ENCODE measurements at regions not wholly inside any gene's neighbourhood (a gene's known extent, or its start where the extent isn't known, plus 50 kb on each side); places are given as distances from the start of the nearest gene placed in this dataset.
A peak's percentile ranks its signal among the peaks of the same experiment; 100 is the strongest.

- Mint-ChIP-seq H3K36me3 (ENCODE audit: low read depth, unreplicated experiment) (no peaks in the 10 kb centered on the region), H3K9me3 (ENCODE audit: unreplicated experiment) (no peaks in the 10 kb centered on the region), H3K4me3 (ENCODE audit: unreplicated experiment) (no peak overlapping the region), H3K27ac (ENCODE audit: unreplicated experiment) (no peak overlapping the region), H3K27me3 (ENCODE audit: unreplicated experiment) (no peaks in the 10 kb centered on the region), H3K4me1 (ENCODE audit: unreplicated experiment) (peaks cover 14% of the 10 kb centered on the region)
- TF ChIP-seq CTCF (IDR thresholded peaks at IDR 0.05; ENCODE audit: unreplicated experiment), result no peak
- DNase-seq (ENCODE audit: low spot score), result no peak
Measured at GRCh38 chr6:74609871-74610270, 596.0 kb downstream of the COL12A1 start.

GRCh38 chr6:74607934-74608333 lies 597.9 kb downstream of the COL12A1 start:
- H3K4me3 Mint-ChIP-seq (ENCODE audit: unreplicated experiment), result no peak overlapping the region
- H3K36me3 Mint-ChIP-seq (ENCODE audit: low read depth, unreplicated experiment), result no peaks in the 10 kb centered on the region
- DNase-seq (ENCODE audit: low spot score), result no peak
- no peaks in the 10 kb centered on the region for H3K9me3 Mint-ChIP-seq (ENCODE audit: unreplicated experiment)
- no peaks in the 10 kb centered on the region for H3K27me3 Mint-ChIP-seq (ENCODE audit: unreplicated experiment)
- H3K27ac Mint-ChIP-seq (ENCODE audit: unreplicated experiment), result no peak overlapping the region
- no peak for TF ChIP-seq CTCF (IDR thresholded peaks at IDR 0.05; ENCODE audit: unreplicated experiment)
- H3K4me1 Mint-ChIP-seq (ENCODE audit: unreplicated experiment), result peaks cover 14% of the 10 kb centered on the region

GRCh38 chr6:74607468-74607867 lies 598.4 kb downstream of the COL12A1 start:
- no peak overlapping the region for H3K27ac Mint-ChIP-seq (ENCODE audit: unreplicated experiment)

GRCh38 chr6:74606582-74607071 lies 599.2 kb downstream of the COL12A1 start:
- H3K36me3 Mint-ChIP-seq (ENCODE audit: low read depth, unreplicated experiment), result no peaks in the 10 kb centered on the region
- no peak for DNase-seq (ENCODE audit: low spot score)
- no peak overlapping the region for H3K4me3 Mint-ChIP-seq (ENCODE audit: unreplicated experiment)
- no peaks in the 10 kb centered on the region for H3K27me3 Mint-ChIP-seq (ENCODE audit: unreplicated experiment)
- H3K4me1 Mint-ChIP-seq (ENCODE audit: unreplicated experiment), result peaks cover 14% of the 10 kb centered on the region
- no peak for TF ChIP-seq CTCF (IDR thresholded peaks at IDR 0.05; ENCODE audit: unreplicated experiment)
- peak overlapping the region; percentile 27 for H3K27ac Mint-ChIP-seq (ENCODE audit: unreplicated experiment)
- H3K9me3 Mint-ChIP-seq (ENCODE audit: unreplicated experiment), result no peaks in the 10 kb centered on the region

More at GRCh38 chr6:74607468-74607867, 598.4 kb downstream of the COL12A1 start:
- Mint-ChIP-seq H3K4me1 (ENCODE audit: unreplicated experiment) (peaks cover 14% of the 10 kb centered on the region), H3K27me3 (ENCODE audit: unreplicated experiment) (no peaks in the 10 kb centered on the region), H3K4me3 (ENCODE audit: unreplicated experiment) (no peak overlapping the region), H3K9me3 (ENCODE audit: unreplicated experiment) (no peaks in the 10 kb centered on the region), H3K36me3 (ENCODE audit: low read depth, unreplicated experiment) (no peaks in the 10 kb centered on the region)
- TF ChIP-seq CTCF (IDR thresholded peaks at IDR 0.05; ENCODE audit: unreplicated experiment), result no peak
- no peak for DNase-seq (ENCODE audit: low spot score)

GRCh38 chr6:74605922-74606581 lies 599.8 kb downstream of the COL12A1 start:
- Mint-ChIP-seq H3K27ac (ENCODE audit: unreplicated experiment) (no peak overlapping the region), H3K27me3 (ENCODE audit: unreplicated experiment) (no peaks in the 10 kb centered on the region), H3K36me3 (ENCODE audit: low read depth, unreplicated experiment) (no peaks in the 10 kb centered on the region), H3K4me1 (ENCODE audit: unreplicated experiment) (peaks cover 14% of the 10 kb centered on the region), H3K9me3 (ENCODE audit: unreplicated experiment) (no peaks in the 10 kb centered on the region), H3K4me3 (ENCODE audit: unreplicated experiment) (no peak overlapping the region)
- no peak for TF ChIP-seq CTCF (IDR thresholded peaks at IDR 0.05; ENCODE audit: unreplicated experiment)
- DNase-seq (ENCODE audit: low spot score), result no peak

Data from endothelial cell (in vitro differentiated cells).